Naive B cell (primary cell): ENCODE measurements at regions not wholly inside any gene's neighbourhood (a gene's known extent, or its start where the extent isn't known, plus 50 kb on each side); places are given as distances from the start of the nearest gene placed in this dataset.
A peak's percentile ranks its signal among the peaks of the same experiment; 100 is the strongest.

ENCODE experiments used
- ATAC-seq, 2 donors: fragments of 150-1000 bp; cut with Tn5 transposase; 2 replicates each; pipeline ENCODE4 v1.10.0; 2021; ENCODE audit warnings: low read depth in 2 of 2, mild to moderate bottlenecking in 2 of 2, moderate library complexity in 2 of 2
- DNase-seq: peaks from one replicate; pipeline ENCODE4 v3.0.0; 2022
- H3K27ac Mint-ChIP-seq, 6 donors: one replicate each; pipeline ENCODE4 v1.8.0; 2020 to 2022; ENCODE audit warnings: mild to moderate bottlenecking in 6 of 6, mixed read lengths in 6 of 6, moderate library complexity in 5 of 6, inconsistent platforms in 2 of 6
- H3K27me3 Mint-ChIP-seq, 3 donors: one replicate each; pipeline ENCODE4 v1.8.0; 2021 to 2022; ENCODE audit warnings: mixed read lengths in 3 of 3, mild to moderate bottlenecking in 1 of 3
- H3K36me3 Mint-ChIP-seq, 2 donors: one replicate each; pipeline ENCODE4 v1.8.0; 2020 to 2022; ENCODE audit warnings: mixed read lengths in 2 of 2, inconsistent platforms in 1 of 2, mild to moderate bottlenecking in 1 of 2
- H3K4me1 Mint-ChIP-seq, 3 donors: one replicate each; pipeline ENCODE4 v1.8.0; 2020 to 2022; ENCODE audit warnings: mixed read lengths in 3 of 3, inconsistent platforms in 1 of 3, mild to moderate bottlenecking in 1 of 3, moderate library complexity in 1 of 3
- H3K4me3 Mint-ChIP-seq, 8 donors: one replicate each; pipeline ENCODE4 v1.8.0; 2020 to 2022; ENCODE audit warnings: mild to moderate bottlenecking in 8 of 8, mixed read lengths in 8 of 8, moderate library complexity in 8 of 8, inconsistent platforms in 2 of 8
- H3K9me3 Mint-ChIP-seq, 7 donors: one replicate each; pipeline ENCODE4 v1.8.0; 2020 to 2022; ENCODE audit warnings: mixed read lengths in 7 of 7, mild to moderate bottlenecking in 5 of 7, inconsistent platforms in 2 of 7, moderate library complexity in 1 of 7

GRCh38 chr17:71677439-71677838 is 443.4 kb upstream of the SOX9 start:
- Mint-ChIP-seq H3K4me1 (no peaks in the 10 kb centered on the region), H3K36me3 (no peaks in the 10 kb centered on the region), H3K4me3 (no peak overlapping the region), H3K27me3 (no peaks in the 10 kb centered on the region), H3K27ac (no peak overlapping the region), H3K9me3 (peaks cover 0 to 11% (median 7%) of the 10 kb centered on the region in 7 donors)
- DNase-seq, result no peak
- no peak for ATAC-seq

- DNase-seq, result no peak
- peaks cover 2 to 11% (median 6%) of the 10 kb centered on the region in 7 donors for H3K9me3 Mint-ChIP-seq
These were observed 441.0 kb upstream of the SOX9 start for GRCh38 chr17:71679832-71680231.

DNA sequence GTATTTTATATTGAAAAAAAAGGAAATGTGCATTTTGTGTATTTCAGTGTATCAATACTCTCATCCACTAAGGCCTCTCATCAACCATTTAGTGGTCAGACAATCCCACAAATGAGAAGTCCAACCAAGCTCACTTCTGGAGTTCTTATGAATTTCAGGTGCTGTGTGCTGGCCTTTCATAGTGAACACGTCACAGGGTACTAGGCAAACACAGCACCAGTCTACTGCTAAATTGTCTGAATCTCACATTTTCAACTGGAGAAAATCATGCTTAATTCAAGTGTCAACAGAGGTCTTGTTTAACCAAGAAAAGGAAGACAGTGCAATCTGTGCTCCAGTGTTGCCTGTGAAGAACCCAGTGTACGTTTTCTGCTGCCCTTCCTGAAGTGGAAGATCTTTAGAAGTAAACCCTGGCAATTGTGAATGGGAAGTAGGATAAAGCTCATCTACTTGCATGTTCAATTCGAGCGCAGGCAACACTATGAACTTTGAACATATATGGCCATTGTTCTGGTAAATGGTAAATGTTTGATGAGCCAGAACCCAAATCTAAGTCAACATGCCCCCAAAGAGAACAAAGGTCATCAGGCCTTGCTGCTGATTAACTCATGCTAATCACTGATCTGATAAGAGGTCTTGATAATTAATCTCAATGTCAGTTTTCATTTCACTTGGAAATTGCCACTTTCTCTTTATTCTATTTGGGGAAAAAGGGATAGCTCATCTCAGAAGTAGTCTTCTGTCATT is 439.2 kb upstream of the SOX9 start:
- Mint-ChIP-seq H3K36me3 (no peaks in the 10 kb centered on the region), H3K4me1 (no peaks in the 10 kb centered on the region), H3K4me3 (no peak overlapping the region), H3K27me3 (no peaks in the 10 kb centered on the region), H3K27ac (no peak overlapping the region), H3K9me3 (peaks cover 0 to 11% (median 2%) of the 10 kb centered on the region in 7 donors)
- ATAC-seq, result no peak
- no peak for DNase-seq

More at GRCh38 chr17:71679832-71680231, 441.0 kb upstream of the SOX9 start:
- H3K27me3 Mint-ChIP-seq, result no peaks in the 10 kb centered on the region
- no peak overlapping the region for H3K4me3 Mint-ChIP-seq
- H3K4me1 Mint-ChIP-seq, result no peaks in the 10 kb centered on the region
- ATAC-seq, result no peak
- H3K36me3 Mint-ChIP-seq, result no peaks in the 10 kb centered on the region
- H3K27ac Mint-ChIP-seq, result no peak overlapping the region

GRCh38 chr17:71682174-71682494 is 438.7 kb upstream of the SOX9 start:
- Mint-ChIP-seq H3K27ac (no peak overlapping the region), H3K27me3 (no peaks in the 10 kb centered on the region), H3K36me3 (no peaks in the 10 kb centered on the region), H3K9me3 (peaks cover 0 to 11% (median 2%) of the 10 kb centered on the region in 7 donors), H3K4me1 (no peaks in the 10 kb centered on the region), H3K4me3 (no peak overlapping the region)
- DNase-seq, result no peak
- no peak for ATAC-seq

DNA sequence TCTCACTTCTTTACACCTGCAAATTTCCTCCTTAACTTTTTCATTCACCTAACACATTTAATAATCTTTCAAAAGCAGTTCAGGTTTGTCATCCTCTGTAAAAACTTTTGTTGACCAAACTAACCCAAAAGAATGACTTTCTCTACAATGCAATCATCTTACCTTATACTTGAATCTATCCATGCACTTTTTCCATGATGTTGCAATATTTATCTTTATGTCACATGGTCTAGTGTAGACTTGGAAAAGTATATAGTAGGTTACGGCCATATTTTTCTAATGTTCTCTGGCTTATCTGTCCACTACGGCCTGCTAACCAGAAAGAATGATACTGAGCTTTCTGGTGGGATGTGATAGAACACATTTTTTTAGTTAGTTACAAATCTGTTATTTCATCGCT is 431.0 kb upstream of the SOX9 start:
- DNase-seq (no peak), ATAC-seq (no peak)
- Mint-ChIP-seq H3K4me1 (no peaks in the 10 kb centered on the region), H3K27ac (no peak overlapping the region), H3K27me3 (no peaks in the 10 kb centered on the region), H3K36me3 (no peaks in the 10 kb centered on the region), H3K9me3 (peaks cover 0 to 5% (median 2%) of the 10 kb centered on the region in 7 donors), H3K4me3 (no peak overlapping the region)

DNA sequence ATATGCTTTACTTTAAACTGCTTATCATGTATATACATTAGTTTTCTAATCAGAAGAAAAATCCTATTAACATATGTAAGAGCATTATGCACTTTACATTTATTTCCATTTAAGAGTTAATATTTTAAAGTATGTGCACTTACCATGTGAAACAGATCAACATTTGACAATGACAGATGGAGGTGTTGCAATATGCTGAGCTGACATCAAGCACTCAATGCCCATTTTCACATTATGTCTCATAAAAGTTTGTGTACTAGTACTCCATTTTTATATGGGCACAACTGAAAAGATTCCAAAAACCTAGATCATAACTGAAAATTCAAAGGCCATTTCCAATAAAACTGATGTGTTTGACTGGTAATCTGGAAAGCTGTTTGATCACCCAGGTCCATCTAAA is 420.9 kb upstream of the SOX9 start:
- ATAC-seq, result no peak
- H3K4me1 Mint-ChIP-seq, result no peaks in the 10 kb centered on the region
- no peaks in the 10 kb centered on the region for H3K36me3 Mint-ChIP-seq
- H3K9me3 Mint-ChIP-seq, result peaks cover 5 to 36% (median 8%) of the 10 kb centered on the region in 7 donors
- no peak for DNase-seq
- H3K4me3 Mint-ChIP-seq, result no peak overlapping the region
- H3K27ac Mint-ChIP-seq, result no peak overlapping the region
- H3K27me3 Mint-ChIP-seq, result no peaks in the 10 kb centered on the region

DNA sequence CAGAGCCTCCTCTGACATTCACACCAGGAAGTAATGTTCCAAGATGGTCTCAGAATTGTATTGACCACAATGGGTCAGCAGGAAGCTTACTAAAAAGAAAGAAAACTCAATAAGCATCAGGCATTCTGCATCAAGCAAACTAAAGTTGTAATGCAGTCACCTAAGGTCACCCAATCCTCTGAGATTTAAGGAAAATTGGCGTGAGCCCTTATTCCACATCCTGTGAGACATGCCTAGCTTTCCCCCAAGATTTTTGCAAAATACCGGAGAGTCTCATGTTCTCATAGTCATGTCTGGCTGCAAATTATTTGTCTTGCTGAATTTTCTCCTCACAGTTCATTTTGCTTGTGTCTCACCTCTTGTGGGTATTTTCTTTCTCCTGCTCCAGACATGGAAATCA is 417.1 kb upstream of the SOX9 start:
- no peak for ATAC-seq
- no peaks in the 10 kb centered on the region for H3K36me3 Mint-ChIP-seq
- H3K27ac Mint-ChIP-seq, result peak overlapping the region in 1 of 6 donors; percentile 77
- H3K27me3 Mint-ChIP-seq, result no peaks in the 10 kb centered on the region
- no peak for DNase-seq
- no peaks in the 10 kb centered on the region for H3K4me1 Mint-ChIP-seq
- H3K4me3 Mint-ChIP-seq, result no peak overlapping the region
- H3K9me3 Mint-ChIP-seq, result peaks cover 4 to 28% (median 7%) of the 10 kb centered on the region in 7 donors

GRCh38 chr17:71709271-71709890 is 411.4 kb upstream of the SOX9 start:
- no peaks in the 10 kb centered on the region for H3K4me1 Mint-ChIP-seq
- ATAC-seq, result no peak
- no peak for DNase-seq

DNA sequence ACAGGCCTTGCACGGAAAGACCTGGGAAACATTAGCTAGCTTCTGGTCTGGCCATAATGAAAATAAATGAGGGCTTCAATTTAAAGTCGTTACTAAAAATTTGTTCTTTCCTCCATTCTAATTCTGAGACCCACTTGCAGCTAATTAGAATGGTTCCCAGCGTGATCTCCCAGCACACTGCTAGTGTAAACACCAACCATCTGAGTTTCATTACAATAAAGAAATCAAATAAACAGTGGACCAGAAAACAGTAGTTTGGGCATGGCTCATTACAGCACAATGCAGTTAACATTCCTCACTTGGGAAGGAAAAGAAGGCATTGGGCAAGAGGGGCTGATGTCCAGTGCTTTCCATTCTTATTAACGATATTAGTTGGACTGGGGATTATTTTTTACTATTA is 410.9 kb upstream of the SOX9 start:
- no peak for DNase-seq
- Mint-ChIP-seq H3K27me3 (no peaks in the 10 kb centered on the region), H3K27ac (no peak overlapping the region), H3K4me3 (no peak overlapping the region), H3K9me3 (peaks cover 0 to 5% (median 2%) of the 10 kb centered on the region in 7 donors), H3K36me3 (no peaks in the 10 kb centered on the region), H3K4me1 (no peaks in the 10 kb centered on the region)
- ATAC-seq, result no peak

More at GRCh38 chr17:71709271-71709890, 411.4 kb upstream of the SOX9 start:
- H3K4me3 Mint-ChIP-seq, result no peak overlapping the region
- no peaks in the 10 kb centered on the region for H3K27me3 Mint-ChIP-seq
- peaks cover 0 to 6% (median 2%) of the 10 kb centered on the region in 7 donors for H3K9me3 Mint-ChIP-seq
- H3K27ac Mint-ChIP-seq, result no peak overlapping the region
- no peaks in the 10 kb centered on the region for H3K36me3 Mint-ChIP-seq

DNA sequence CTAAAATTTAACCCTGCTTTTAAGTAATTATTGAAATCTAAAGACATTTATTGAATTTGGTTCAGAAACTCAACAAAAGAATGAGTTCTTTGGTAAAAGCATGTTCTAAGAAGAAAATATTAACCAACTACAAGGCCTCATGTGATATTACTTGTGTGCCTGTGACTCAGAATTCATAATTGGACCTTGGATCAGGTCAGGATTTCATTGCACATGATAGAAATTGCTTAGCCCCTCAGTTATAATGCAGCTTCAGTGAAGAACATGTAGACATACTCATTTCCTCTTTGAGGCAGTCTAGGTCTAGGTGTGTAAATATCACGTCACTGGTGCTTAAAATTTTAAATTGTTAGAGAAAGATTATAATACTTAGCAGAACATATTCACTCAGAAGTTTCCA is 410.0 kb upstream of the SOX9 start:
- Mint-ChIP-seq H3K4me3 (no peak overlapping the region), H3K36me3 (no peaks in the 10 kb centered on the region), H3K9me3 (peaks cover 0 to 4% (median 2%) of the 10 kb centered on the region in 7 donors), H3K4me1 (no peaks in the 10 kb centered on the region), H3K27ac (no peak overlapping the region), H3K27me3 (no peaks in the 10 kb centered on the region)
- ATAC-seq, result no peak
- no peak for DNase-seq

DNA sequence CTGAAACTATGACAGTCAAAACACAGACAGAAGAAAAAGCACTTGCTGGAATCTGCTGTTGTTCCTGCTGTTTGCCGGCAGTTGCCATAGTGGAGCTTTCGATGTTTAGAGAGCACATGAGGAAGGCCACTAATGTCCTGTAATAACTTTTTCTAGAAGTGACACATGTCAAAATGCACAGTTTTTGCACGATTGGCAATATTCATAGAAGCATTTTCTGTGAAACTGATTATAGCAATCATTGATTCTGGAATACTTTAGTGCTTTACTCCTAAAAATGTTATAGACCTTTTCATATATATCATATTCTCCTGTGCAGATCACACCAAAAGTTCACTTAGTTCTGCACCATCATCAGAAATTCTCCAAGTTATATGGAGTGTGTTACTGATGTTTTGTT is 407.0 kb upstream of the SOX9 start:
- Mint-ChIP-seq H3K4me1 (no peaks in the 10 kb centered on the region), H3K27ac (no peak overlapping the region), H3K36me3 (no peaks in the 10 kb centered on the region), H3K27me3 (no peaks in the 10 kb centered on the region), H3K9me3 (peaks cover 2 to 17% (median 8%) of the 10 kb centered on the region in 7 donors), H3K4me3 (no peak overlapping the region)
- no peak for ATAC-seq
- no peak for DNase-seq

- Mint-ChIP-seq H3K4me3 (no peak overlapping the region), H3K36me3 (no peaks in the 10 kb centered on the region)
- ATAC-seq, result no peak
These were observed 396.5 kb upstream of the SOX9 start for GRCh38 chr17:71724339-71724738.

GRCh38 chr17:71725811-71726210 is 395.0 kb upstream of the SOX9 start:
- Mint-ChIP-seq H3K4me3 (no peak overlapping the region), H3K27ac (no peak overlapping the region), H3K36me3 (no peaks in the 10 kb centered on the region), H3K4me1 (no peaks in the 10 kb centered on the region), H3K9me3 (peaks cover 0 to 12% (median 5%) of the 10 kb centered on the region in 7 donors), H3K27me3 (no peaks in the 10 kb centered on the region)
- DNase-seq, result no peak
- ATAC-seq, result no peak

More at GRCh38 chr17:71724339-71724738, 396.5 kb upstream of the SOX9 start:
- Mint-ChIP-seq H3K27me3 (no peaks in the 10 kb centered on the region), H3K27ac (no peak overlapping the region), H3K9me3 (peaks cover 0 to 12% (median 2%) of the 10 kb centered on the region in 7 donors), H3K4me1 (no peaks in the 10 kb centered on the region)
- DNase-seq, result no peak

DNA sequence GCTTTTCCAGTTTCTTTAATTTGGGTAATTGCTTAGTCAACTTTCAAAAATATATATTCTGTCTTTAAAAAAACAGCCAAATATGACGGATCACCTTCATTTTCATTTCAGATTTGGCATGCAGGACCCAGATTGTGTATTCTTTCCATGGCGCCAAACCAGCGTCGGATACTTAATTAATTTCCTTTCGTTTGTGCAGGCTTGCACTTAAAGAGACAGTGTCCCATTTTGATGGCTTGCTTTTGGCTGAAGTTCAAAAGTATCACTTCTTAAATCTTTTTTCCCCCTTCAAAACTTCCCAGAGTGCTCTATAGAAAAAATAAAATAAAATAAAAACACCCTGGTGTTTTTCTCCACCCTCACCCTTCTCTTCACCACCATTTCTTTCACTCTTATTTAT is 394.5 kb upstream of the SOX9 start:
- H3K27me3 Mint-ChIP-seq, result no peaks in the 10 kb centered on the region
- H3K27ac Mint-ChIP-seq, result no peak overlapping the region
- no peaks in the 10 kb centered on the region for H3K4me1 Mint-ChIP-seq
- peaks cover 0 to 12% (median 5%) of the 10 kb centered on the region in 7 donors for H3K9me3 Mint-ChIP-seq
- H3K4me3 Mint-ChIP-seq, result no peak overlapping the region
- no peaks in the 10 kb centered on the region for H3K36me3 Mint-ChIP-seq
- ATAC-seq, result no peak
- DNase-seq, result no peak
